Stimulated activated CD4-positive, alpha-beta T cell treated with anti-CD3 and anti-CD28 coated beads, Interleukin-1b, Interleukin-23, amount 100 ng/mL, for 48 hours (primary cell): ENCODE measurements at regions not wholly inside any gene's neighbourhood (a gene's known extent, or its start where the extent isn't known, plus 50 kb on each side); places are given as distances from the start of the nearest gene placed in this dataset.

Source experiments
- DNase-seq: peaks from one replicate; pipeline ENCODE4 v3.0.0-alpha.2; 2020

DNA sequence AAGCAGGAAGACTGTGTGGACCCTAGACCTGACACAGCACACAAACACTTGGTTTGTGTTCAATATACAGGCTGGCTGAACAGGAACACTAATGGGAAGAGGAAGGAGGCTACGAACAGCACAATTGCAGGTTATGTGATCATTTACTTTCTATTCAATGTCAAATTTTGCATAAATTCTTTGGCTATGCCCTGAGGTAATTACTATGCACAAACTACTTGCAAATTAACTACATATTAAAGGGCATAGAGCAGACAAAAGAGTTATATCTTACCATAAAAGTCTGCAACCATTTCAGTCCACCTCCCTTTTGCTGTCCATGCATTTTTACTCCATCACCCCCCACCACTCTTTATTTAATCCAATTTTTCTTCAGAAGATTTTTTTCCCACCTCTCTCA lies 291.2 kb upstream of the TMTC1 start:
- no peak for DNase-seq

DNA sequence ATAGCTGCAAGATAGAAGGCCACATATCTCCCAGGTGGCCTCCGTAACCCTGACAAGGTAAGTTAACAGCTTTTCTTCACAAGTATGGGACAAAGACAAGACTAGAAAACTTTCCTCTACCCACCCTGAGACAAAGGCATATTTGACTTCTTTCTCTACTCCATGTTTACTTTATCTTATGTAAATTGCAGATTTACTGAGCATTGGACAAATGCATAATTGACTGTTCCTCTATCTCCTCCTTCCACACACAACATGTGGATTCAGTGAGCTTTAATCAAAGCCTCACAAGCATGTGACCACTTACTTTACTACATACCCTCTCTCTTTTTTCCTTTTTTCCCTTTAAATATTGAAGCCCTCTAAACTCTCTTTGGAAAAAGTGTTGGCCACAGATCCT lies 289.1 kb upstream of the TMTC1 start:
- DNase-seq: no peak

DNA sequence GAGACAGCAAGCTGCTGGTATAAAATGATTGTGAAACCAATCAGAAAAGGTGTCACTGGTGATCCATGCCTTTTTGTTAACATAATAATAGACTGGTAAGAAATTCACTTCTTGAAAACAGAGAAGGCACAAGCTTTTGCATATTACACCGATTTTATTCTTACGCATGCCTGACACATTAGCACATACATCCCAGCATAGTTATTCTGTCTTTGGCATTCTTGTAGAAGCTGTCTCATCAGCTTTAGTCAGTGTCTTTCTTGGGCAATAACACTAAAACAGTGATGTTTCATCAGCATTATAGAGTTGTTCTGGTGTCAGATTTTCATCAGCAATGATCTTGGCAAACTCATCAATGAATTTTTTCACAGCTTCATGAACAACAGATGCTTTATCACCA lies 283.4 kb upstream of the TMTC1 start:
- DNase-seq: no peak

DNA sequence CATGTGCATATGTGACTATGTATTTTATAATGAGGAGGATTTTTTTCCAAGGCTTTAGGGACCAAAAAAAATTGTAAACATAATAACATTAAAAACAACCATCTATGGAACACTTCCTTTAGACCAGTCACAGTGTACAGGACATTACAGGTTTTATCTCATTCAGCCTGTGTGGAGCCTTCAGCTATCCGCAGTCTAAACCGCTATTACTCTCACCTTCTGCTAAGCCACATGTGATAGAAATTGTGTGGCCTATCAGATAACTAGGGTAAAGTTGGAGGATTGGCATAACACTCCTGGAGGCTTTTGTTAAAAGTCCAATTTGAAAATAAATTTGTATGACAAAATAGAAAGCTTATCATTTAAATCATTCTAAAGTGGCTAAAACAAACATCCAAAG lies 281.2 kb upstream of the TMTC1 start:
- DNase-seq: no peak

DNA sequence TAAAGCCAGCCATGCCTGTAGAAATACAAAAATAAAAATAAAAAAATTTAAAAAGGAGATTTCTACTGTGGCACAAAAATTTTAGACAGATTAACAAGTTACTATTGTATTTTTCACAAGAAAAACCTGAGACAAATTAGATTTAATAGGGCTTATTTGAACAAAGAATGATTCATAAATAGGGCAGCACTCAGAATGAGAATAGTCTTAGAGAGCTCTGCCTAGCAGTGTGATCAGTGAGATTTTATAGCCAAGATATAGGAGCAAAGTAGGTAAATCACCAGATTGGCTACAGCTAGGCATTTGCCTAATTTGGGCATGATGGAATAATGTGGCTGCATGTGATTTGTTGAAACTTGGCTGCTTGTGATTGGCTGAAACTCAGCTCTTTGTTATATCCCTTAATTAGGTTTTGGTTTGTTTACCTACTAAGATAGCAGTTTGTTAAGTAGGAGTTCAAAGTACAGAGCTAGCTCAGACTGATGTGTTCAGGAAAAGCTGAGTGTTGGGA lies 279.7 kb upstream of the TMTC1 start:
- no peak for DNase-seq

DNA sequence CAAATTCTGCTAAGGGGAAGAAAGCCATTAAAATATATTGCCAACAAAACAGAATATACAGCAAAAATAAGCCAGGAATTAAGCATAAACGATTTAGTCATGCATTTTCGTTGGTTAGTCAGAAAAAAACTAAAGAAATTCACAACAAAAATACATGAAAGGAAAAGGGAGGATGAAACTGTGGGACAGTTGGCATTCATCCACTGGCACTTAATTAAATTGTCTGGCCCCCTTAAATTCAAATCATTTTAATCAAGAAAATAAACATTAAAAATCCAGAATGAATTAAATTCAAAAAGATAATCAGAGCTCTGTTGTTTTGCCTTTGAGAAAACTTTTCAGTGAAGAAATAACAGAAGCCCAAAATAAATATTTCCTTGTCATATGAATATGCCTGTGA lies 264.6 kb upstream of the TMTC1 start:
- no peak for DNase-seq

DNA sequence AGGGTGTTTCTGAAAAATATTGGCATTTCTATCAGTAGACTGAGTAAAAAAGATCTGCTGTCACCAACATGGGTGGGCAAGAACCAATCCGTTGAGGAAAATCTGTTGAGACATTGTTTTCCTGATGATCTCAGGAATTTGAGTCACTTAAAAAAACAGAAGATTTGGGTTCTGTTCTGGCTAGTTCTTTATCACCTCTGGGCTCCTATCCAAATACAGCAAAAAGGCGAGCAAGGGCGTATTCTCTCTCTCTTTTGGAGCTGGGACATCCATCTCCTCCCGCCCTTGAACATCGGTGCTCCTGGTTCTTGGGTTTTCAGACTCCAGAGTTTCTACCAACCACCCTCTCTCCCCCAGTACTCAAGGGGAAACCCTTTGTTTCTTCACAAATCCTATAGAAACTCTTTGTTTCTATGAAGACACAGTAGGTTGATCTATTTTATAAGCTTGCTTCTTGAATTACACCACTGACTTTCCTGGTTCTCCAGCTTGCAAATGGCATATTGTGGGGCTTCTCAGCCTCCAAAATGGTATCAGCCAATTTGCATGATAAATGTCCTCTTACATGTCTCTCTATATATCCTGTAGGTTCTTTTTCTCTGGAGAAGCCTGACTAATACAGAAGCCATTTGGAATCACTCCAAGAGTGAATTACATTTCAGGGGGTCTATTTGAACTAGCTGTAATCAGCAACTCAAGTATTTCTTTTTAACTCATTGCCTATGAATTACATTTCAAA lies 263.9 kb upstream of the TMTC1 start:
- DNase-seq: no peak

DNA sequence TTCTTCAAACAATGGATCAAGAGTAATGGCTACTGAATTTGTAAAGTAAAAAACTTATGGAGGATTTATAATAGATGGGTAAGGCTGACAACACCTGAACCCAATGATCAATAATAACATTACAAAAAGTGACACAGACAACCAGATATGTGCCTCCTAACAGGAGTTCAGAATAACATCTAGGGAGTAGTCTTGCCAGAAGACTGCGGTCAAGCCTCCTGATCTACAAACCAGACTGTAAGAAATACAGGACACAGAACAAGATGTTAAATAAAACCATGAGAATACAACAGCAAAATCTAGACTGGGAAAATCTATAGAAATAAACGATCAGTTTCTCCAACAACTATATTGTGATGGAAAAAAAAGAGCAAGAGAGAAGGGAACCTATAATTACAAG lies 262.6 kb upstream of the TMTC1 start:
- DNase-seq: no peak

DNA sequence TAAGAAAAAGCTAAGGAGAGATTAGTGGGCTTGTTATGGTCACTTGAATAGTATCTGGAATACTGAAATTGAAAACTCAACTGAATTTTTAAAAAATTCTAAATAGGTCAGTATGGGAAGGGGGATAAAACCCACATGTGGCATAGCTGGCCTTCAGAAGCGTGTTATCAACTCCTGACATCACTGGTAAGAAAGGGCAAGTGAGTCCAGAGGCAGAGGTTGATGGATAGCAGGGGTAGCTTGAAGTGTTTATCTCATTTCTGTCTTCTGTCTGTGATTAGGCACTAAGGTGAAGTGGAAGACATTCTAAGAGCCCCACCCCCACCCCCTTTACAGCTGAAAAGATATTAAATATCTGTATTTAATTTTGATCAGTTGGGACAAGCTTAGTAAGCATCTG lies 261.4 kb upstream of the TMTC1 start:
- DNase-seq: no peak

DNA sequence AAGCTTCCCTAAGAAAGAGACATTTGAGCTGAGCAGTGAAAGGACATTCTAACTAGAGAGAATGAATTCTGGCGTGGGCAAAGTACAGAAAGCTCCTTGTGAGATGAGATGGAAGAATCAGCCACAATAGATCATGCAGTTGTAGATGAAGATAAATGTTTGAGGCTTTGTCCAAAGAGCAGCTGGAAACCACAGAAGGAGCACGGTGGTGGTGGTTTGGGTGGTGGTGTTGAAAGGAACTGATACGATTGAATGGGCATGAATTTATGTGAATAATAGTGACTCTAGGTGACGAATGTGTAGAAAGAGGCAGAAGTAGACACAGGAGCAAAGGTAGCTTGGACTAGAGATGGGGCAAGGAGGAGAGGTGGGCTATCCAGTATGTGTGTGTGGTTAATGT lies 260.5 kb upstream of the TMTC1 start:
- DNase-seq: no peak

DNA sequence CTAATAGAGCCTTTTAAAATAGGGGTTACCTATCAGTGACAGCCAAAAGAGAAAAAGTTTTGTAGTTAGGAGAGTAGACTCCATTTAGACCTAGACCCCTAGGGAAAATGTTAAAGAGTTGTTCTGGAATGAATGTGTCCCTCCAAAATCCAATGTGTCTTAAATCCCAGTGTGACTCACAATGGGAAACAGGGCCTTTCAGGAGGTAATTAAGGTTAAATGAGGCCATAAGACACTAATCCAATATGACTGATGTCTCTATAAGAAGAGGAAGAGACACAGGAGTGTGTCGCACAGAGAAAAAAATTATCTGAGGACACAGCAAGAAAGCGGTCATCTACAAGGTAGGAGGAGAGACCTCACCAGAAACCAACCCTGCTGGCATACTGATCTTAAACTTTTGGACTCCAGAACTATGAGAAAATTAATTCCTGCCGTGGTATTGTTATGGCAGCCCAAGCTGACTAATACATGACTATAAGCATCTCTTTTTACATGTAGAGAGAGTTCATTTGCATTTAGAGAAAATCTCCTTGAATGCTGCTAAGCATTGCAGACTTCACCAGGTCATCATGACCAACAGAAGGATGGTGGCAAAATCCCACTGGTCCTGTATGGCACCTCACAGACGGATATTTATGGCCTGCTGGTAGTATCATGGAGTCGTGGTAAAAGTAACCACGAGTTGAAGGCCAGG lies 259.6 kb upstream of the TMTC1 start:
- DNase-seq: no peak

DNA sequence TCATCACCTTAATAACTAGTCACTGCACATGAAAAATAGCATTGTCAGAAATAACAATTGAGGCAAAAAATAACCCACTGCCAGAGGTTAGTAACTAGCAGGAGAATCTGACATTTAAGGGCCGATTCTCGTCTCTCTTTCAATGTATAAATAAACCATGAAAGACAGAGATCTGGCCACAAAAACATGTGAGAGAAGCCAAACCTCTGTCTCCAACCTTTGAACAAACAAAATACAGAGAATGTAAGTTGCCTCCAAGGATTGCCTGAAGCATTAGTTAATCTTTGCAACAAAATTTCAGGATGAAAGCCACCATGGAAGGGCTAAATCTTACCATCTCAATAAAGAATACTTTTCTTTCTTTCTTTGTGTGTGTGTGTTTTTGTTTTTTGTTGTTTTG lies 257.4 kb upstream of the TMTC1 start:
- DNase-seq: no peak

DNA sequence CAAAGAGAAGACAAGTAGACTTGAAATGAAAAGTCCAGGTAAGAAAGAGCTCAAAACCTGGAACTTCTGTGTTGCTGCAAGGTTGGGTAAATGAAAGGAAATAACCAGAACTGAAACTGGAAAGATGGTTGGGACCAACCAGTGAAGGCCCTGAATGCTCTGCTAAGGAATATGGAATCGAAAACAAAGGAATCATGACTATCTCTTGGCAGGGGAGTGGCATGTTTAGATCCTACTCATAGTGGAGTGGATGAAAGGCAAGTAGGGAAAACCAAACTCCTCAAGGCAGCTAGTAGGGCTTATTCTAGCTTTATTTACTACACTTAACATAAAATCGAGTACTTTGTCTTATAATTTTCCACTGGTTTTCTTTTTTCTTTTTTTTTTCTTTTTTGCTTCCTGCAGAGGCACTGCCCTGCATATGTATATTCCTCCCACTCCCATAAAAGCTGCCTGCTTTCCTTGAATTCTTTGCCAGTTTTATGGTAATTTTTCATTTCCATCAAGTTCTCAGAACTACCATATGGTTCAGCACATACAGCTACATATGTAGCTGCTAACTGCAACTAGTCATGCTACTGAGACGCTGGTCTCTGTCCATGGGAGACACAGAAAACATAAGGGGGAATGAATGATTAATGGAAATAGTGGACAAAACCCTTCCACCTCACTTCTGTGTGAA lies 247.1 kb upstream of the TMTC1 start:
- no peak for DNase-seq

DNA sequence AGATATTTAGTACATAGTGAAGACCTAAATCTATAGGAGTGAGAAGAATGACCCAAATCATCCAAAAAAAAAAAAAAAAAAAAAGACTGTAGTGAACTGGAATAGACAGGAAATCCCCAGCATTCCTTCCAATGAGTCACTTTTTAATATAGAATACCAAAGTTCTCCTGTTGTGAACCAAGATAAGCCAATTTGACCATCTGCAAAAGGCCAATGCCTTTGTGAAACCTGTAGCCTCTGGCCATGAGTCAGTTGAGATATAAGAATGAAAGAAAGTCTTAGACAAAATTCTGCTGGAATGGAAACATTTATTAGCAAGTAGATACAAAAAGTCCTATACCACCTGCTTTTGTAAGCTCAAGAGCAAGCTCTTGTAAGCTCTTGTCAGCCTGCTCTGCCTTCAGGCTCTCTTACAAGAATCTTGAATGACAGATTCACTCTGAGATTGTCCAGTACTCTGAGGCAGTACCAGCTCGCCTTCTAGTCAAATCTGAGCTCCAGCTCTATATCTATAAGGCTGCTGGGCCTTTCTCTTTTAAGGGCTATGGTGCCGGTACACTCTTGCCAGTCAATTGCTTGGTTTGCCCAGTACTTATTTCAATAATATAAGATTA lies 243.0 kb upstream of the TMTC1 start:
- DNase-seq: no peak

DNA sequence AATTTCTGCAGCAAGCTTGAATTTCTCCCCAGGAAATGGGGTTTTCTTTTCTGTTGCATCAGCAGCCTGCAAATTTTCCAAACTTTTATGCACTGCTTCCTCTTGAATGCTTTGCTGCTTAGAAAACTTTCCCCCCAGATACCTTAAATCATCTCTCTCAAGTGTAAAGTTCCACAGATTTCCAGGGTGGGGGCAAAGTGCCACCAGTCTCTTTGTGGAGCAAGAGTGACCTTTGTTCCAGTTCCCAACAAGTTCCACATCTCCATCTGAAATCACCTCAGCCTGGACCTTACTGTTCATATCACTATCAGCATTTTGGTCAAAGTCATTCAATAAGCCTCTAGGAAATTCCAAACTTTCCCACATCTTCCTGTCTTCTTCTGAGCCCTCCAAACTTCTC lies 241.6 kb upstream of the TMTC1 start:
- no peak for DNase-seq

DNA sequence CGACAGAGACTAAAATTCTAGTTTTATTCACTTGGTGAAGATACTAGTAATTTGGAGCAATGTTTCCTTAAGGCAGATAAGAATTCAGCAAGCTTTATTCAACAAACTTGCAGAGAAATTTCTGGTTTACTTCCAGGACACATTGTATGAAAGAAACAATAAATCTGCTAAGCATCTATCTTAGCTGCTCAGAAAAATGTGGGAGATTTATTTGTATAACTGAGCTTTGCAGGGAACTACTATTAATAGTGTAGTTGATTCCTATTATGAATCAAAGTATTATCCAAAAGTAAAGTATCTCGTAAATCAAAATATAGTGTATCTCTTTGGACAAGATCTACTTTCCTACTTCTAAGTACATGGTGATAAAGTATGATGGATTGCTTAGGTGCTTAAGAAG lies 239.4 kb upstream of the TMTC1 start:
- no peak for DNase-seq

DNA sequence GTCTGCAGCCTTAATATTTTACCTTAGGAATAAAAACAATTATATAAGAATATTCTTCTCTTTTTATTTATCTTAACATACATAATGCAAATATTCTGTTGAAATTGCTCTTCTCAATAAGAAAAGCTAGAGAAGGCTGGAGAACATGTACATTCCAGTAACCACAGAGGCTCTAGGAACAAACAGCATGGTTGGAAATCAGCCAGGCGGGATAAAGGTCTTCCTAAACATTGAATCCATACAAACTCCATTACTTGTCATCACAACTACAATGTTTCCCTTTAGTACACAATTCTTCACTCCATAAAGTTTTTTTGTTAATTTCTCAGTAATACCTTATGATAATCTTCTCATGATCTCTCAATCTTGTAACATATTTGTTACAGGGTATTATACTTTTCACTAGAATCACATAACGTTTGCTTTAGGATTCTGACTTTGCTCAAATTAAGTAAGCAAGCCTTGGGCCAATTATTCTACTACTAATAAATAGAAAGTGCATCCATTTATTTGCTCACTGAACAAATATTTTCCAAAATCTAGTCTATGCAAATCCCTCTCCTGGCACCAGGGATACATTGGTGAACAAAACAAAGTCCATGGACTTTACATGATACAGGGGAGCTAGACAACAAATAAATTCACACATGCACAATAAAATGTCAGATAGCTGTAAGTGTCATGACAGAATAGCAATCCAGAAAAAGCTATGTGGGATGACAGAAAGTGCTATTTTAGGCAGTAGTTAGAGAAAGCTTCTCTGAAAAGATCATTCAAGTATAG lies 237.5 kb upstream of the TMTC1 start:
- no peak for DNase-seq

DNA sequence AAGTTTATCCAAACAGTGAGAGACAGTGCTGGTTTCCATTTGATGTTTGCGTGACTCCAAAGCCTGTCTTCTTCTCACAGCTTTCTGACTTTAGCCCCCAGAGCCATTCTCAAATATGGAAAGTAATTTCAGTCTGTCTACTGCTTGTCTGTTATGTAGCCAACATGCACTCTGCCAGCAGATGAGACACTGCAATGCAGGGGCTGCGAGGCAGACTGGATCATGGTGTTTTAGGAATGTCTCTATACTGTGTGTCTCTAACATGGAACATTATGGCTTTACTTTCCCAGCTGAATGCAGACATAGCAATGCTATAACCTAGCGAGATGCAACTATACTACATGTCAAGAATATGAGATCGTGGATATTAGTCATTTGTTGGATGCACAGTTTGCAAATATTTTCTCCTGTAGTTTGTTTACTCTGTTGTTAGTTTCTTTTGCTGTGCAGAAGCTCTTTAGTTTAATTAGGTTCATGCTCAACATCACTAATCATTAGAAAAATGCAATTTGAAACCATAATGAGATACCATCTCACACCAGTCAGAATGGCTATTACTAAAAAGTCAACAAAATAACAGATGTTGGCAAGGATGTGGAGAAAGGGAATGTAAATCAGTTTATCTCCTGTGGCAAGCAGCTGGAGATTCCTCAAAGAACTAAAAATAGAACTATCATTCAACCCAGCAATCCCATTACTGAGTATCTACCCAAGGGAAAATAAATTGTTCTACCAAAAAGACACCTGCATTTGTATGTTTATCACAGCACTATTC lies 235.8 kb upstream of the TMTC1 start:
- no peak for DNase-seq

DNA sequence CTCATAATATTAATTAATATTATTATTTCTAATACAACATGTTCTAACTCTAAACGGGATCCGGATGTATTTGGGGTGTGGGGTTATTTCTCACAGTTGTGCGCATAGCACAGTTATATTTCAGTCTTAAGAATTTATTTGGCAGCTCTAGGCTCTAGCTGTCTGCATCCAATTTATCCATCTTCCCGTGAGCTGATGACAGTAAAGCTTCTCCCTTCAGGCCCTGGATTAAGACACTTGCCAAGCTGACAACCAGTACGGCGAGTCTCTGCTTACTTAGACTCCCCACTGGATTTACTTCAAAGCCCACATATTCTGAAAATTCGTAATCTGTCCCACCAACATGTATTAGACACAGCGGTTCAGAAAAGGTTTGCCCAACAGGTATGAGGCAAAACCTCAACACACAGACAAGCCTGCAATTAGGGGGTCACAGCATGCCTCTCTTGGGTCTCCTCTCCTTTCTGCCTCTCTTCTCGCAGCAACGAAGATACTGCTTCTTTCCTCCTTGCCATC lies 232.9 kb upstream of the TMTC1 start:
- DNase-seq: no peak

DNA sequence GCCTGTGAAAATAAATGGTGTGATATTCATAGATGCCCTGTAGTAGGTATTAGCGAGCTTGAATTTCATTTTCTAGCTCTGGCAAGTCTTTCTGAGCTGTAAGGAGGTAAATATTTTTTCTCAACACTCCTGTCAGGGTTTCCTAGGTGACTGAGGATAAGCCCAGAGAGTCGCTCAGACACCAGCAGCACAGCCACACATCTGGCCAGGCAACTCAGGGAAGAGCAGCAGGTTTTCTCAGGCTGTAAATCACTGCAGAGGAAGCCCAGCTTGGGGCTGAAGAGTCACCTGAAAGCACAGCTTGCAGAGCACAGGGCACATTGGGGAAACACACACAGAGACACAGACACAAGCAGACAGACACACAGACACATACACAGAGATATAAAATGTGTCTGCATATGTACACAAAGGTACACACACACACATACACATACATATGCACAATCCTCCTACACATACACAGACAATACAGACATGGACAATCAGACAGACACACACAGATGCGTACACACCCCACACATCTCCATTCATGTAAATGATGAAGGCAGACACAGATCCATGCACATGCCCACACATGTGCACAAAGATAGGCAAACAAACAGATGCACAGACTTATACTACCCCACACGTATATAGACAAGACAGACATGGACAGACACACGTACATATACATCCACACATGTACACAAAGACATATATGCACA lies 232.0 kb upstream of the TMTC1 start:
- no peak for DNase-seq

DNA sequence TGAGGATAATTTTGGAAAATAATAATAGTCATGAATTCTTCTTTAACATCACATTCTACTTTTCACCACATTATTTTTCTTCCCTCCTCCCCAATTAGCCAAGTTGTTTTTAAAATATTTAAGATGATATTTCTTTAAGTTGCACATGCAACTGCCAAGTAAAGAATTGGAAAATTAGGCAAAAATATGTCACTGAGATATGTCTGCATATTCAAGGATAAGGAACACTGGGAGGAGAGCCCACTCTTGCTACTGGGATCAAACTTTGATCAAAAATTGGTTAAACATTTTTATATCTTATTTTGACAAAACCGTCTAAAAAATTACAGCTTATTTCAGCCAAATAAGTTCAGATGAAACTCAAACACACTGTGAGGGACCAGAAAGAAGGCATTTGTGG lies 231.2 kb upstream of the TMTC1 start:
- no peak for DNase-seq
